IPS-NIHi7 (cell line): ENCODE measurements at regions not wholly inside any gene's neighbourhood (a gene's known extent, or its start where the extent isn't known, plus 50 kb on each side); places are given as distances from the start of the nearest gene placed in this dataset.

ENCODE experiments used
- DNase-seq: peaks from one replicate; pipeline ENCODE4 v3.0.0; 2012; ENCODE audit warnings: mixed read lengths; ENCODE audit errors: extremely low spot score

- no peak for DNase-seq
Measured at GRCh38 chr12:74456431-74456830, 81.2 kb upstream of the ATXN7L3B start.

GRCh38 chr12:74468401-74468800, 69.2 kb upstream of the ATXN7L3B start:
- no peak for DNase-seq

- DNase-seq: no peak
Measured at GRCh38 chr12:74476234-74476633, 61.4 kb upstream of the ATXN7L3B start.

GRCh38 chr12:74481078-74481477, 56.6 kb upstream of the ATXN7L3B start:
- DNase-seq: no peak

GRCh38 chr12:74482115-74482514, 55.5 kb upstream of the ATXN7L3B start:
- DNase-seq: no peak

- DNase-seq: no peak
Measured at GRCh38 chr12:74483057-74483456, 54.6 kb upstream of the ATXN7L3B start.
